Upper lobe of left lung (tissue), 6 donors: ENCODE measurements at regions not wholly inside any gene's neighbourhood (a gene's known extent, or its start where the extent isn't known, plus 50 kb on each side); places are given as distances from the start of the nearest gene placed in this dataset.

Experiments
- ATAC-seq, 2 donors: fragments of 200-7000 bp; cut with Tn5 transposase; one replicate each; pipeline ENCODE4 v1.9.1; 2022; ENCODE audit warnings: mild to moderate bottlenecking in 2 of 2, moderate library complexity in 2 of 2; ENCODE audit not compliant: low FRiP score in 2 of 2
- DNase-seq, 2 donors: peaks; one replicate each; pipeline ENCODE4 v3.0.0-alpha.2; 2019 to 2020
- H3K27ac ChIP-seq, 4 donors: fragments of 200-600 bp; sonication (generic); one replicate each; pipeline ENCODE4 v1.5.1; 2016 to 2019
- H3K27me3 ChIP-seq, 4 donors: fragments of 200-600 bp; sonication (generic); one replicate each; pipeline ENCODE4 v1.5.1; 2017 to 2019
- H3K36me3 ChIP-seq, 4 donors: fragments of 200-600 bp; sonication (generic); one replicate each; pipeline ENCODE4 v1.5.1; 2016 to 2019
- H3K4me1 ChIP-seq, 4 donors: fragments of 200-600 bp; sonication (generic); one replicate each; pipeline ENCODE4 v1.5.1; 2018 to 2019
- H3K4me3 ChIP-seq, 4 donors: fragments of 200-600 bp; sonication (generic); one replicate each; pipeline ENCODE4 v1.5.1; 2017 to 2019; ENCODE audit warnings: mild to moderate bottlenecking in 2 of 4, moderate library complexity in 1 of 4
- H3K9me3 ChIP-seq, 4 donors: fragments of 200-600 bp; sonication (generic); one replicate each; pipeline ENCODE4 v1.5.1; 2018 to 2019
- CTCF ChIP-seq, 6 experiments: fragments of 450-650 bp in 4 of 6; fragments of 200-600 bp in 2 of 6; sonication (generic) in 2 of 6; IDR thresholded peaks; one replicate each; pipeline ENCODE4 v1.5.1; 2016 to 2019; ENCODE audit warnings: antibody characterized with exemption in 6 of 6
- EP300 ChIP-seq, 4 donors: sonication (generic); formaldehyde crosslinking; IDR thresholded peaks; one replicate each; pipeline ENCODE4 v1.5.1; 2017; ENCODE audit warnings: antibody characterized with exemption in 4 of 4, control low read depth in 2 of 4
- POLR2A ChIP-seq, 4 donors: fragments of 450-650 bp; IDR thresholded peaks; one replicate each; pipeline ENCODE4 v1.5.1; 2016 to 2017; ENCODE audit warnings: antibody characterized with exemption in 4 of 4, mild to moderate bottlenecking in 2 of 4
- POLR2AphosphoS5 ChIP-seq, 2 donors: sonication (generic); formaldehyde crosslinking; IDR thresholded peaks; one replicate each; pipeline ENCODE4 v1.5.1; 2017; ENCODE audit warnings: antibody characterized with exemption in 2 of 2
- WGBS, 2 donors: methylation state at CpG; one replicate each; pipeline ENCODE4 v1.1.5; 2017 to 2018; 5-methylcytosine and 5-hydroxymethylcytosine counted together
- donor health status: DM: no; HTN: no; CAD: no; lungs with moderate emphysema.
- donor health status: DM: no; HTN: yes; CAD: no; lungs with severe emphysema.

GRCh38 chr16:63982741-63983140 lies 1139.1 kb downstream of the CDH11 start:
- no peak for DNase-seq
- TF ChIP-seq POLR2AphosphoS5 (IDR thresholded peaks at IDR 0.05), result no peak
- no peak for TF ChIP-seq EP300 (IDR thresholded peaks at IDR 0.05)
- TF ChIP-seq CTCF (IDR thresholded peaks at IDR 0.05), result no peak
- TF ChIP-seq POLR2A (IDR thresholded peaks at IDR 0.05), result no peak
- 41 to 49% methylated on average over 3 of the region's 3 CpGs for WGBS, 2 donors
- H3K9me3 ChIP-seq, result no peaks in the 10 kb centered on the region
- no peaks in the 10 kb centered on the region for H3K27me3 ChIP-seq
- no peak overlapping the region for H3K4me3 ChIP-seq
- H3K4me1 ChIP-seq, result no peaks in the 10 kb centered on the region
- H3K36me3 ChIP-seq, result no peaks in the 10 kb centered on the region
- H3K27ac ChIP-seq, result no peak overlapping the region
- no peak for ATAC-seq

GRCh38 chr16:63982110-63982509 lies 1139.8 kb downstream of the CDH11 start:
- 79 to 89% methylated on average over 5 of the region's 5 CpGs for WGBS, 2 donors
- Histone ChIP-seq H3K4me1 (no peaks in the 10 kb centered on the region), H3K4me3 (no peak overlapping the region), H3K36me3 (no peaks in the 10 kb centered on the region), H3K9me3 (no peaks in the 10 kb centered on the region), H3K27me3 (no peaks in the 10 kb centered on the region), H3K27ac (no peak overlapping the region)
- DNase-seq, result no peak
- TF ChIP-seq EP300 (IDR thresholded peaks at IDR 0.05), result no peak
- TF ChIP-seq POLR2AphosphoS5 (IDR thresholded peaks at IDR 0.05), result no peak
- TF ChIP-seq POLR2A (IDR thresholded peaks at IDR 0.05), result no peak
- no peak for TF ChIP-seq CTCF (IDR thresholded peaks at IDR 0.05)
- no peak for ATAC-seq

GRCh38 chr16:63981639-63982038 lies 1140.2 kb downstream of the CDH11 start:
- Histone ChIP-seq H3K27ac (no peak overlapping the region), H3K27me3 (no peaks in the 10 kb centered on the region), H3K9me3 (no peaks in the 10 kb centered on the region), H3K4me3 (no peak overlapping the region), H3K4me1 (no peaks in the 10 kb centered on the region), H3K36me3 (no peaks in the 10 kb centered on the region)
- 30 to 35% methylated on average over 2 of the region's 2 CpGs for WGBS, 2 donors
- TF ChIP-seq POLR2A (IDR thresholded peaks at IDR 0.05) (no peak), EP300 (IDR thresholded peaks at IDR 0.05) (no peak), CTCF (IDR thresholded peaks at IDR 0.05) (no peak), POLR2AphosphoS5 (IDR thresholded peaks at IDR 0.05) (no peak)
- DNase-seq, result no peak
- ATAC-seq, result no peak

GRCh38 chr16:63980763-63981162 lies 1141.1 kb downstream of the CDH11 start:
- no peaks in the 10 kb centered on the region for H3K4me1 ChIP-seq
- 61 to 69% methylated on average over 3 of the region's 3 CpGs for WGBS, 2 donors
- no peaks in the 10 kb centered on the region for H3K36me3 ChIP-seq
- no peak overlapping the region for H3K27ac ChIP-seq
- no peak for TF ChIP-seq EP300 (IDR thresholded peaks at IDR 0.05)
- TF ChIP-seq POLR2A (IDR thresholded peaks at IDR 0.05), result no peak
- TF ChIP-seq CTCF (IDR thresholded peaks at IDR 0.05), result no peak
- TF ChIP-seq POLR2AphosphoS5 (IDR thresholded peaks at IDR 0.05), result no peak
- ATAC-seq, result no peak
- H3K4me3 ChIP-seq, result no peak overlapping the region
- H3K27me3 ChIP-seq, result no peaks in the 10 kb centered on the region
- H3K9me3 ChIP-seq, result no peaks in the 10 kb centered on the region
- DNase-seq, result no peak

DNA sequence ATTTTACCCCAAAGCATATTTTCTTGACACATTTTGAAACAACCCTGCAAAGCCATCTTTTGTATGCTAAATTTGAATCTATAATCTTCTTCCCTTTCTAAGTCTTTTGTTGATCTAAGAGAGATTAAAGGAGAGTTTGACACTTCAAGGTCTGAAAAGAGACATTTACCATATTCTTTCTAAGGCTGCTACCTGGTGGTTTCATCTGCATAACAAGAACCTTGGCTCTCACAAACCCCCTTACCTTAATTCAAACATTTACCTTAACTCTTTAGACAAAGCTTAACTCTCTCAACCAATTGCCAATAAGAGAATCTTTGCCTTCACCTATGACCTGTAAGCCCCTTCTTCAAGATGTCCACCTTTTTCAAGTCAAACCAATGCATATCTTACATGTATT lies 1143.6 kb downstream of the CDH11 start:
- no peak for TF ChIP-seq POLR2AphosphoS5 (IDR thresholded peaks at IDR 0.05)
- no peak for TF ChIP-seq CTCF (IDR thresholded peaks at IDR 0.05)
- TF ChIP-seq POLR2A (IDR thresholded peaks at IDR 0.05), result no peak
- TF ChIP-seq EP300 (IDR thresholded peaks at IDR 0.05), result no peak
- ATAC-seq (no peak), DNase-seq (no peak)
- H3K4me3 ChIP-seq, result no peak overlapping the region
- H3K27me3 ChIP-seq, result no peaks in the 10 kb centered on the region
- H3K9me3 ChIP-seq, result no peaks in the 10 kb centered on the region
- no peaks in the 10 kb centered on the region for H3K36me3 ChIP-seq
- H3K4me1 ChIP-seq, result no peaks in the 10 kb centered on the region
- H3K27ac ChIP-seq, result no peak overlapping the region
